ENCODE measurements at regions not wholly inside any gene's neighbourhood (a gene's known extent, or its start where the extent isn't known, plus 50 kb on each side); places are given as distances from the start of the nearest gene placed in this dataset.

DNA sequence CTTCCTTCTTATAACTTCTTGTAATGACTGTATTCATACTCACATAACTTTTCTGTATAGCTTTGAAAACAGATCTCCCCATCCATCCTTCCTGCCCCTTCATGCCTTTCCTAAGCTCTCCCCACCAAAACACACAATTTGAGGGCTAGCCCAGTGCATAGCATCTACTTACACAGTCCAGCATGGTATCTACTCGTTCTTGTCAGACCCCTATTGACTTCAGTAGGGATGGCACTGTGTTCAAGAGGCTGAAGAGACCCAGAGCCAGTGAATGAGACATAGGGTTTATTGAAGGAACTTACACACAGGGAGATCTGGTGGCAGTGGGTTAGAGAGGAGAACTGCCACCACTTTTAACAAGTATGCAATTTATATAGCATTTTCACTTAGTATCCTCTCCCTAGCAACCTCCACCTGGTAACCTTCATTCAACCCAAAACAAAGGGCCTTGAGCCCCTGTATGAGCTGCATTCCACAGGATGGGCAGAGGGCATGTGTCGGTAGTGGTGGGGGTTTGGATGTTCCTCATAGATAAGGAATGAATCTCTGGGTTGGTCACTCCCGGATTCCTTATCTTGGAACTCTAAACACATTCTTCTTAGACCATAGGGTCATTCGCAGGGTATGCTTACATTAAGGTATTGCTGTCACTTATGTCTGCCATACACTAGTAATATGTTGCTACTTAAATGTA, 64.9 kb upstream of the GNG12 start:
- intact Hi-C loops (cut with DNase I) = no loop called here
- no peaks in the 10 kb centered on the region for H3K36me3 ChIP-seq
- DNase-seq (no peak), ATAC-seq (no peak)
- TF ChIP-seq, protein P1, sequence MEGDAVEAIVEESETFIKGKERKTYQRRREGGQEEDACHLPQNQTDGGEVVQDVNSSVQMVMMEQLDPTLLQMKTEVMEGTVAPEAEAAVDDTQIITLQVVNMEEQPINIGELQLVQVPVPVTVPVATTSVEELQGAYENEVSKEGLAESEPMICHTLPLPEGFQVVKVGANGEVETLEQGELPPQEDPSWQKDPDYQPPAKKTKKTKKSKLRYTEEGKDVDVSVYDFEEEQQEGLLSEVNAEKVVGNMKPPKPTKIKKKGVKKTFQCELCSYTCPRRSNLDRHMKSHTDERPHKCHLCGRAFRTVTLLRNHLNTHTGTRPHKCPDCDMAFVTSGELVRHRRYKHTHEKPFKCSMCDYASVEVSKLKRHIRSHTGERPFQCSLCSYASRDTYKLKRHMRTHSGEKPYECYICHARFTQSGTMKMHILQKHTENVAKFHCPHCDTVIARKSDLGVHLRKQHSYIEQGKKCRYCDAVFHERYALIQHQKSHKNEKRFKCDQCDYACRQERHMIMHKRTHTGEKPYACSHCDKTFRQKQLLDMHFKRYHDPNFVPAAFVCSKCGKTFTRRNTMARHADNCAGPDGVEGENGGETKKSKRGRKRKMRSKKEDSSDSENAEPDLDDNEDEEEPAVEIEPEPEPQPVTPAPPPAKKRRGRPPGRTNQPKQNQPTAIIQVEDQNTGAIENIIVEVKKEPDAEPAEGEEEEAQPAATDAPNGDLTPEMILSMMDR (IDR thresholded peaks at IDR 0.05) = no peak
- no peak overlapping the region for H3K27ac ChIP-seq
- H3K4me3 ChIP-seq = no peak overlapping the region
- H3K4me1 ChIP-seq = no peaks in the 10 kb centered on the region
- no peaks in the 10 kb centered on the region for H3K9me3 ChIP-seq
- H3K27me3 ChIP-seq = no peaks in the 10 kb centered on the region

GRCh38 chr1:67897270-67897949, 64.1 kb upstream of the GNG12 start:
- TF ChIP-seq, protein P1 (IDR thresholded peaks at IDR 0.05) = no peak
- DNase-seq = no peak
- H3K4me3 ChIP-seq = no peak overlapping the region
- H3K9me3 ChIP-seq = no peaks in the 10 kb centered on the region
- H3K36me3 ChIP-seq = no peaks in the 10 kb centered on the region
- intact Hi-C loops (cut with DNase I) = no loop called here
- H3K27me3 ChIP-seq = no peaks in the 10 kb centered on the region
- H3K4me1 ChIP-seq = no peaks in the 10 kb centered on the region
- no peak overlapping the region for H3K27ac ChIP-seq
- ATAC-seq = no peak

- H3K36me3 ChIP-seq = no peaks in the 10 kb centered on the region
- no peak overlapping the region for H3K27ac ChIP-seq
- ATAC-seq (no peak), DNase-seq (no peak)
- H3K9me3 ChIP-seq = no peaks in the 10 kb centered on the region
- intact Hi-C loops (cut with DNase I) = no loop called here
- H3K4me1 ChIP-seq = no peaks in the 10 kb centered on the region
- TF ChIP-seq, protein P1 (IDR thresholded peaks at IDR 0.05) = no peak
- no peaks in the 10 kb centered on the region for H3K27me3 ChIP-seq
- no peak overlapping the region for H3K4me3 ChIP-seq
Observed at GRCh38 chr1:67896826-67897225, 63.6 kb upstream of the GNG12 start.

GRCh38 chr1:67894981-67895735, 61.9 kb upstream of the GNG12 start:
- Histone ChIP-seq H3K4me1 (no peaks in the 10 kb centered on the region), H3K4me3 (no peak overlapping the region), H3K27ac (no peak overlapping the region), H3K27me3 (no peaks in the 10 kb centered on the region), H3K9me3 (no peaks in the 10 kb centered on the region), H3K36me3 (no peaks in the 10 kb centered on the region)
- no peak for DNase-seq
- no peak for ATAC-seq
- intact Hi-C loops (cut with DNase I) = no loop called here
- TF ChIP-seq, protein P1 (IDR thresholded peaks at IDR 0.05) = no peak

DNA sequence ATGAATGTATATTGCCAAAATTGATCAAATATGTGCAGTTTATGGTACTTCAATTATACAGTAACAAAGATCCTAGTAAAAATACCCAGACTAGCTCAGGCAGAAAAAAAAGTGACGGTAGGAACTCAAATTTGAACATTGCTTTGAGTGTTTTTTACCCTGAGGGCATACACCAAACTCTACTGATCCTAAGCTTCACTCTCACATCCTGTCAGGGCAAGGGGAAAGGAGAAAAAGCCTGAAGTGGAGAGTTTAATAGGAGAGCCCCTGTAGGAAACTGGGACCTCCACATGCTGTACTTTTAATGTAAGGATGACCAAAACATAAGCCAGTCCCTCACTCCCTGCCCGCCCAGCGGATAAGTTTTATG, 59.8 kb upstream of the GNG12 start:
- TF ChIP-seq, protein P1 (IDR thresholded peaks at IDR 0.05) = no peak
- no peak for ATAC-seq
- Histone ChIP-seq H3K9me3 (no peaks in the 10 kb centered on the region), H3K27ac (no peak overlapping the region), H3K36me3 (no peaks in the 10 kb centered on the region), H3K27me3 (no peaks in the 10 kb centered on the region), H3K4me3 (no peak overlapping the region), H3K4me1 (no peaks in the 10 kb centered on the region)
- DNase-seq = no peak
- intact Hi-C loops (cut with DNase I) = no loop called here

Data from upper lobe of right lung (tissue), 1 donor.